Endothelial cell of umbilical vein (primary cell): ENCODE measurements at regions not wholly inside any gene's neighbourhood (a gene's known extent, or its start where the extent isn't known, plus 50 kb on each side); places are given as distances from the start of the nearest gene placed in this dataset.

ENCODE experiments used
- BruUV-seq: library from RNA; stranded (reverse); fragments of 400-500 nt; replicated peaks from 2 replicates; lab custom pipeline; 2021; lab: Mats Ljungman, UMichigan
- CTCF ChIA-PET: fragments of 300-600, 350-600 bp; sonication (Branson Sonifier 250); formaldehyde crosslinking; loops from one replicate; lab custom pipeline; 2021; ENCODE audit warnings: antibody characterized with exemption, inconsistent platforms; lab: Charles Lee
- POLR2A ChIA-PET: fragments of 300-600, 350-600 bp; sonication (Branson Sonifier 250); formaldehyde crosslinking; loops from one replicate; lab custom pipeline; 2021; ENCODE audit warnings: antibody characterized with exemption, inconsistent platforms; lab: Charles Lee
- DNase-seq: peaks from one replicate; pipeline ENCODE4 v3.0.0-alpha.2; 2011; ENCODE audit warnings: low read depth, low spot score
- FAIRE-seq: peaks from 2 replicates; lab custom pipeline; 2011; peaks lifted over from hg19 to GRCh38; lab: Jason Lieb, UNC
- H2AFZ ChIP-seq: 2 replicates; pipeline ENCODE4 v1.6.0; 2012; ENCODE audit warnings: low read depth, low read length, control low read depth, inconsistent platforms
- H3K27ac ChIP-seq: 2 replicates; pipeline ENCODE4 v1.5.1; 2011; ENCODE audit warnings: low read depth, mild to moderate bottlenecking, control low read depth, low read length, moderate library complexity; ENCODE audit not compliant: insufficient read depth
- H3K27me3 ChIP-seq, 2 experiments: 2 replicates each; pipeline versions ENCODE4 v1.6.0 to v1.6.1; 2011; ENCODE audit warnings: low read length in 2 of 2, mixed read lengths in 1 of 2; ENCODE audit not compliant: control insufficient read depth in 2 of 2, insufficient read depth in 2 of 2
- H3K36me3 ChIP-seq, 2 experiments: 2 replicates in 1 of 2; 3 replicates in 1 of 2; pipeline ENCODE4 v1.5.1; 2011; ENCODE audit warnings: low read length in 2 of 2, mild to moderate bottlenecking in 1 of 2, moderate library complexity in 1 of 2; ENCODE audit not compliant: control insufficient read depth in 2 of 2, insufficient read depth in 2 of 2; ENCODE audit errors: extremely low read depth in 1 of 2
- H3K4me1 ChIP-seq: 3 replicates; pipeline ENCODE4 v1.5.1; 2011; ENCODE audit warnings: mild to moderate bottlenecking, low read length; ENCODE audit not compliant: control insufficient read depth, insufficient read depth; ENCODE audit errors: extremely low read depth
- H3K4me2 ChIP-seq: 2 replicates; pipeline ENCODE4 v1.6.1; 2011; ENCODE audit warnings: low read length, control low read depth, mixed read lengths; ENCODE audit not compliant: insufficient read depth
- H3K4me3 ChIP-seq, 3 experiments: fragments of 200-600 bp in 1 of 3; sonication (generic), shearing (Covaris generic) in 1 of 3; replicated peaks in 1 of 3; 2 replicates each; pipeline ENCODE4 v1.5.1; 2011 to 2016; ENCODE audit warnings: control low read depth in 3 of 3, low read length in 3 of 3, mild to moderate bottlenecking in 2 of 3, inconsistent platforms in 1 of 3, low read depth in 1 of 3, moderate library complexity in 1 of 3; ENCODE audit not compliant: insufficient read depth in 1 of 3
- H3K79me2 ChIP-seq: 2 replicates; pipeline ENCODE4 v1.6.0; 2012; ENCODE audit warnings: low read length, inconsistent platforms; ENCODE audit not compliant: control insufficient read depth, insufficient read depth
- H3K9ac ChIP-seq: replicated peaks from 2 replicates; pipeline ENCODE3; 2011; ENCODE audit warnings: low read length, control low read depth; ENCODE audit not compliant: insufficient read depth; ENCODE audit errors: extremely low read depth
- H3K9me1 ChIP-seq: replicated peaks from 3 replicates; pipeline ENCODE4 v1.6.0; 2011; ENCODE audit warnings: mild to moderate bottlenecking, low read length; ENCODE audit not compliant: control insufficient read depth, insufficient read depth; ENCODE audit errors: extremely low read depth
- H3K9me3 ChIP-seq: replicated peaks from 2 replicates; pipeline ENCODE4 v1.5.1; 2012; ENCODE audit warnings: low read length, inconsistent platforms; ENCODE audit not compliant: control insufficient read depth, insufficient read depth
- H4K20me1 ChIP-seq: replicated peaks from 2 replicates; pipeline ENCODE3; 2011; ENCODE audit warnings: mild to moderate bottlenecking, low read length; ENCODE audit not compliant: control insufficient read depth, insufficient read depth; ENCODE audit errors: extremely low read depth
- EZH2 ChIP-seq: IDR thresholded peaks from 2 replicates; pipeline ENCODE4 v1.6.1; 2012; ENCODE audit warnings: borderline replicate concordance, low read depth, mild to moderate bottlenecking, moderate library complexity, low read length, inconsistent platforms; ENCODE audit not compliant: severe bottlenecking
- FOS ChIP-seq: IDR thresholded peaks from 2 replicates; pipeline ENCODE4 v1.6.1; 2011; ENCODE audit warnings: mild to moderate bottlenecking, low read length, moderate library complexity, borderline replicate concordance; ENCODE audit not compliant: insufficient read depth
- GATA2 ChIP-seq: IDR thresholded peaks from 2 replicates; pipeline ENCODE4 v1.7.0; 2011; ENCODE audit warnings: low read depth, mild to moderate bottlenecking, moderate library complexity, mixed read lengths, low read length; ENCODE audit not compliant: insufficient read length, insufficient read depth
- JUN ChIP-seq: IDR thresholded peaks from 2 replicates; pipeline ENCODE4 v1.6.1; 2011; ENCODE audit warnings: borderline replicate concordance, low read depth; ENCODE audit not compliant: insufficient read length, insufficient read depth
- MYC ChIP-seq: IDR thresholded peaks from one replicate; pipeline ENCODE4 v1.6.1; 2011; ENCODE audit warnings: mild to moderate bottlenecking, low read depth, low read length
- POLR2A ChIP-seq: IDR thresholded peaks from 2 replicates; pipeline ENCODE4 v1.6.1; 2012; ENCODE audit warnings: low read depth, mild to moderate bottlenecking, control low read depth, low read length
- POLR2AphosphoS5 ChIP-seq: IDR thresholded peaks from 2 replicates; pipeline ENCODE4 v1.6.1; 2012; ENCODE audit warnings: low read depth, mild to moderate bottlenecking, control low read depth, low read length, moderate library complexity; ENCODE audit not compliant: insufficient read depth
- dilution Hi-C: fragments of 300-500 bp; cut with MboI; formaldehyde crosslinking; loops from one replicate; pipeline ENCODE4 v1.15.0; 2019; ENCODE audit warnings: low sequenced_read_pairs; ENCODE audit not compliant: extremely low pct_ligation_motif_present
- intact Hi-C: fragments of 100-400 bp; cut with micrococcal nuclease; formaldehyde crosslinking; loops from one replicate; pipeline ENCODE4 v1.10.0; 2022
- TF ChIP-seq, protein P1 (sequence below): IDR thresholded peaks from 2 replicates; pipeline ENCODE4 v1.6.1; 2011; ENCODE audit not compliant: insufficient read depth, insufficient read length
- TF ChIP-seq, protein P2 (sequence below), 2 donors: IDR thresholded peaks; 1 replicate in 1 of 2; 2 replicates in 1 of 2; pipeline ENCODE4 v1.5.1; 2011; ENCODE audit warnings: low read length in 2 of 2, mild to moderate bottlenecking in 2 of 2, moderate library complexity in 2 of 2, control low read depth in 1 of 2, inconsistent platforms in 1 of 2, low read depth in 1 of 2; ENCODE audit not compliant: insufficient read depth in 1 of 2; ENCODE audit errors: extremely low read depth in 1 of 2

DNA sequence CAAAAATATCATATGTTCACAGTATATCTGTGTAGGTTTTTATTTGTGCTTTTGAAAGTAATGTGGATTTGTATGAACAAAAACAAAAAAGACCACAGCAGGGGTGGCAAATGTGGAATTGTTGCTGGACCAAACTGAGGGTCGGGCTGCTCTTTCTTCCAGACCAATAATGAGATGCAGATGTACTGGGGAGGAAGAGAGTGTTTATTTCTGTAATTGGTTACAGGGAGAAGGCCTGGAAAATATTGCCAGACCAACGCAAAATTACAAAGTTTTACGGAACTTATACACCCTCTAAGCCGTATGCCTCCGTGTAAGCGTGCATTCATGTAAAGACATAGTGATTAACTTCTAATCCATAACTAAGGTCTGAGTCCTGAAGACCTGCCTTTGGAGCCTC, 353.9 kb upstream of the C16orf82 start:
- Histone ChIP-seq H3K9ac (no peak overlapping the region), H2AFZ (no peak overlapping the region), H3K4me2 (no peak overlapping the region), H3K79me2 (no peaks in the 10 kb centered on the region), H3K36me3 (no peaks in the 10 kb centered on the region), H4K20me1 (no peaks in the 10 kb centered on the region), H3K27me3 (no peaks in the 10 kb centered on the region), H3K4me3 (no peak overlapping the region), H3K4me1 (no peaks in the 10 kb centered on the region), H3K27ac (no peak overlapping the region), H3K9me1 (no peaks in the 10 kb centered on the region), H3K9me3 (peaks cover 2% of the 10 kb centered on the region)
- ChIA-PET CTCF (no interaction called here), POLR2A (no interaction called here)
- no TSS peak for BruUV-seq
- TF ChIP-seq, protein P1, sequence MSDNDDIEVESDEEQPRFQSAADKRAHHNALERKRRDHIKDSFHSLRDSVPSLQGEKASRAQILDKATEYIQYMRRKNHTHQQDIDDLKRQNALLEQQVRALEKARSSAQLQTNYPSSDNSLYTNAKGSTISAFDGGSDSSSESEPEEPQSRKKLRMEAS: no peak
- TF ChIP-seq, protein P2, sequence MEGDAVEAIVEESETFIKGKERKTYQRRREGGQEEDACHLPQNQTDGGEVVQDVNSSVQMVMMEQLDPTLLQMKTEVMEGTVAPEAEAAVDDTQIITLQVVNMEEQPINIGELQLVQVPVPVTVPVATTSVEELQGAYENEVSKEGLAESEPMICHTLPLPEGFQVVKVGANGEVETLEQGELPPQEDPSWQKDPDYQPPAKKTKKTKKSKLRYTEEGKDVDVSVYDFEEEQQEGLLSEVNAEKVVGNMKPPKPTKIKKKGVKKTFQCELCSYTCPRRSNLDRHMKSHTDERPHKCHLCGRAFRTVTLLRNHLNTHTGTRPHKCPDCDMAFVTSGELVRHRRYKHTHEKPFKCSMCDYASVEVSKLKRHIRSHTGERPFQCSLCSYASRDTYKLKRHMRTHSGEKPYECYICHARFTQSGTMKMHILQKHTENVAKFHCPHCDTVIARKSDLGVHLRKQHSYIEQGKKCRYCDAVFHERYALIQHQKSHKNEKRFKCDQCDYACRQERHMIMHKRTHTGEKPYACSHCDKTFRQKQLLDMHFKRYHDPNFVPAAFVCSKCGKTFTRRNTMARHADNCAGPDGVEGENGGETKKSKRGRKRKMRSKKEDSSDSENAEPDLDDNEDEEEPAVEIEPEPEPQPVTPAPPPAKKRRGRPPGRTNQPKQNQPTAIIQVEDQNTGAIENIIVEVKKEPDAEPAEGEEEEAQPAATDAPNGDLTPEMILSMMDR (IDR thresholded peaks at IDR 0.05; ENCODE audit: extremely low read depth in 1 of 2, insufficient read depth in 1 of 2, low read depth in 1 of 2, low read length in 2 of 2): no peak
- TF ChIP-seq EZH2 (no peak), JUN (no peak), POLR2A (no peak), MYC (no peak), FOS (no peak), POLR2AphosphoS5 (no peak), GATA2 (no peak)
- intact Hi-C loops: no loop called here
- DNase-seq (no peak), FAIRE-seq (no peak)
- dilution Hi-C loops: no loop called here
